Dendritic cell treated with granulocyte-macrophage colony-stimulating factor and Interleukin-4, amounts not matched to agents 40 ng/mL and 50 ng/mL, for 4 days (primary cell): ENCODE measurements at regions not wholly inside any gene's neighbourhood (a gene's known extent, or its start where the extent isn't known, plus 50 kb on each side); places are given as distances from the start of the nearest gene placed in this dataset.

Experiments used
- H3K27ac Mint-ChIP-seq: one replicate; pipeline ENCODE4 v1.8.0; 2022; ENCODE audit warnings: mild to moderate bottlenecking, mixed read lengths
- H3K27me3 Mint-ChIP-seq: one replicate; pipeline ENCODE4 v1.8.0; 2022; ENCODE audit warnings: mild to moderate bottlenecking, mixed read lengths
- H3K36me3 Mint-ChIP-seq: one replicate; pipeline ENCODE4 v1.8.0; 2022; ENCODE audit warnings: low read depth, mixed read lengths
- H3K4me1 Mint-ChIP-seq: one replicate; pipeline ENCODE4 v1.8.0; 2022; ENCODE audit warnings: low read depth, mixed read lengths
- H3K4me3 Mint-ChIP-seq: one replicate; pipeline ENCODE4 v1.8.0; 2022; ENCODE audit warnings: mild to moderate bottlenecking, moderate library complexity, mixed read lengths
- H3K9me3 Mint-ChIP-seq: one replicate; pipeline ENCODE4 v1.8.0; 2022; ENCODE audit warnings: mixed read lengths
- intact Hi-C: fragments of 100-400 bp; cut with micrococcal nuclease; formaldehyde crosslinking; loops from one replicate; pipeline ENCODE4 v1.15.0; 2022

DNA sequence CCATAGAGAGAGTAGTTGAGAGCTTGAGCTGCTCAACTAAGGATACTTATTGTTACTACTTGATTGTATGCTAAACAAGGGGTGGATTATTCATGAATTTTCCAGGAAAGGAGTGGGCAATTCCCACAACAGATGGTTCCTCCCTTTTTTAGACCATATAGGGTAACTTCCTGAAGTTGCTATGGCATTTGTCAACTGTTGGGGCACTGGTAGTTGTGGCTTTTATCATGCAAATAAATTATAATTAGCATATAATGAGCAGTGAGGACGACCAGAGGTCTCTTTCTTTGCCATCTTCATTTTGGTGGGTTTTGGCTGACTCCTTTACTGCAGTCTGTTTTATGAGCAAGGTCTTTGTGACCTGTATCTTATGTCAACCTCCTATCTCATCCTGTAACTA lies 1403.5 kb upstream of the PABPC4L start:
- Mint-ChIP-seq H3K36me3 (no peaks in the 10 kb centered on the region), H3K27me3 (no peaks in the 10 kb centered on the region), H3K4me1 (no peaks in the 10 kb centered on the region), H3K9me3 (no peaks in the 10 kb centered on the region), H3K27ac (no peak overlapping the region), H3K4me3 (no peak overlapping the region)
- intact Hi-C loops: no loop called here

DNA sequence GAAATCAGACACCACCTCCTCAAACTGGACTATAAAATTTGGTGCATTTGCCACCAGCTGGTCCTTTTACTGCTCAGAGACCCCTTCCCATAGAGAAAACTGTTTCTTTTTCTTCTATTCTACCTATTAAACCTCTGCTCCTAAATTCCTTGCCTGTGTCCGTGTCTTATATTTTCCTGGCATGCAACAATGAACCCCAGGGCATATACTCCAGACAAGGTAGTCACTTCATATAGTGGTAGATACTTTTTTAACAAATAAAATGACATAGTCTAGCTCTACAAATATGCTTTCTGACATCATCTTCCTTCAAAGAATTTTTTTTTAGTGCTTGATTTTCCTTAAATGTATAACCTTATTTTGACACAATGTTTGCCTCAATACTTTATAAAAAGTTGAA lies 1402.9 kb upstream of the PABPC4L start:
- intact Hi-C loops: no loop called here
- H3K4me3 Mint-ChIP-seq: no peak overlapping the region
- no peak overlapping the region for H3K27ac Mint-ChIP-seq
- no peaks in the 10 kb centered on the region for H3K27me3 Mint-ChIP-seq
- H3K9me3 Mint-ChIP-seq: no peaks in the 10 kb centered on the region
- H3K4me1 Mint-ChIP-seq: no peaks in the 10 kb centered on the region
- no peaks in the 10 kb centered on the region for H3K36me3 Mint-ChIP-seq

DNA sequence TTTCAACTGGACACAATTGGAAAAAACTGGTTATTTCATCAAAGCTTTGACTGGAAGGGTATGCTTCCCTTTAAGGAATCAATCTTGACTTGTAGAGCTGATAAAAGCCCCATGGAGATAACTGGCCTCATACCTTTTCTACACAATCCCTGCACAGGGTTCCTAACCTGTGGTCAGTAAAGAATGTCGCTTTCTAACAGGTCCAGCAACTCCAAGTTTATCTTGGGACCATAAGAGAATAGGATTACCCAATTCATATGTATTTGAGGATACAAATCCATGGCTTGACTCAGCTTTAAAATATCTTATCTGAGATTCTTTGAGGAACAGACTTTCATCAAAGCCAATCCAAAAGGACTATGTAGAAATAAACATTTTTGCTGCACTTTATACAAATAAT lies 1399.8 kb upstream of the PABPC4L start:
- Mint-ChIP-seq H3K36me3 (no peaks in the 10 kb centered on the region), H3K4me1 (no peaks in the 10 kb centered on the region), H3K27ac (no peak overlapping the region), H3K4me3 (no peak overlapping the region), H3K9me3 (peaks cover 14% of the 10 kb centered on the region), H3K27me3 (no peaks in the 10 kb centered on the region)
- intact Hi-C loops: no loop called here

DNA sequence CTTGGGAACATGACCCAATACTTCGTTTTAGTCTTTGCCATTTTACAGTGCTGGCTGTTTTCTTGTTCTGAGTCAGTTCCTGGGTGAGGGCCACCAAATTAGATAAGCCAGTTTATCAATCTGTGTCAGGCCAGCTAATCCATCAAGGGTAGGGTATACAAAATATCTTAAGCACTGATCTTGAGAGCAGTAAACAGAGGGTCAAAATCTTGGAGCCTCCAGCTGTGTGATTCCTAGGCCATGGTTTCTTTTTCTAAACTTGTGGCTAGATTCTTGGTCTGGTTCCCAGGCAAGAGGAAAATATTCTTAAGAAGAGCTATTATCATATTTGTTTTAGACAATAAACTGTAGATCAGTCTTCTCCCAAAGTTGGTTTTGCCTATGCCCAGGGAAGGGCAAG lies 1396.6 kb upstream of the PABPC4L start:
- Mint-ChIP-seq H3K9me3 (peaks cover 19% of the 10 kb centered on the region), H3K27me3 (no peaks in the 10 kb centered on the region), H3K36me3 (no peaks in the 10 kb centered on the region), H3K4me1 (no peaks in the 10 kb centered on the region), H3K27ac (no peak overlapping the region), H3K4me3 (no peak overlapping the region)
- intact Hi-C loops: no loop called here

DNA sequence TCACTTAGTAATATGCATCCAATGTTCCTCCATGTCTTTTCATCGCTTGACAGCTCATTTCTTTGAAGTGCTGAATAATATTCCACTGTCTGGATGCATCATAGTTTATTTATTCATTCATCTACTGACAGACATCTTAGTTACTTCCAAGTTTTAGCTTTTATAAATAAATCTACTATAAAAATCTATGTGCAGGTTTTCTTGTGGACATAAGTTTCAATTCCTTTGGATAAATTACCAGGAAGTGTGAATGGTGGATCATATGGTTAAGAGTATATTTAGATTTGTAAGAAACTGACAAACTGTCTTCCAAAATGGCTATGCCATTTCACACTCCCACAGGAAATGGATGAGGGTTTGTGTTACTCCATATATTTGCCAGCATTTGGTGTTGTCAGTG lies 1392.9 kb upstream of the PABPC4L start:
- intact Hi-C loops: no loop called here
- no peaks in the 10 kb centered on the region for H3K27me3 Mint-ChIP-seq
- H3K4me1 Mint-ChIP-seq: no peaks in the 10 kb centered on the region

DNA sequence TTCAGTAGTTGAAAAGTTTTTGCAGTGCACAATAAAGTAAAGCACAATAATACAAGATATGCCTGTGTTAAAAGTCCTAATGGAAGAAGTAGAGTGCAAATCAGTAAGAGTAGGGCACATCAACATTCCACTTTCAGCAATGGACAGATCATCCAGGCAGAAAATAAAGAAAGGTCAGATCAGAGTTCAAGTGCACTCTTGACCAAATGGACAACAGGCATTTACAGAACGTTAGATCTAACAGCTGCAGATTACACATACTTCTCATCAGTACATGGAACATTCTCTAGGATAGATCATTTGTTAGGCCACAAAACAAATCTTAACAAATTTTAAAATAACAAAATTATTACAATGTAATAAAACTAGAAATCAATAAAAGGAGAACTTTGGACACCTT lies 1373.5 kb upstream of the PABPC4L start:
- intact Hi-C loops: no loop called here
- no peaks in the 10 kb centered on the region for H3K9me3 Mint-ChIP-seq
- H3K36me3 Mint-ChIP-seq: no peaks in the 10 kb centered on the region
- no peaks in the 10 kb centered on the region for H3K4me1 Mint-ChIP-seq
- no peaks in the 10 kb centered on the region for H3K27me3 Mint-ChIP-seq
- no peak overlapping the region for H3K4me3 Mint-ChIP-seq
- H3K27ac Mint-ChIP-seq: no peak overlapping the region

More for the DNA sequence above, 1392.9 kb upstream of the PABPC4L start:
- H3K27ac Mint-ChIP-seq: no peak overlapping the region
- no peaks in the 10 kb centered on the region for H3K36me3 Mint-ChIP-seq
- H3K9me3 Mint-ChIP-seq: peaks cover 19% of the 10 kb centered on the region
- H3K4me3 Mint-ChIP-seq: no peak overlapping the region

DNA sequence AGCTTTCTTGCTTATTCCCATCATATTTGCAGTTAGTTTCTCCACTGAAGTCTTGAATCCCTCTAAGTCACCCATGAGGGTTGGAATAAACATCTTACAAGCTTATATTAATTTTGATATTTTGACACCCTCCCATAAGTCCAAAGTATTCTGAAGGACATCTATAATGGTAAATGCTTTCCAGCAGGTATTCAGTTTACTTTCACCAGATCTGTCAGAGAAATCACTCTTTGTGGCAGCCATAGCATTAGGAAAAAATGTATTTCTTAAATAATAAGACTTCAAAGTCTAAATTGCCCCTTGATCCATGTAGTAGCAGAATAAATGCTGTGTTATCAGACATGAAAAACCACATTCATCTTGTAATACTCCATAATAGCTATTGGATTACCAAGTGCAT lies 1371.7 kb upstream of the PABPC4L start:
- H3K9me3 Mint-ChIP-seq: no peaks in the 10 kb centered on the region

DNA sequence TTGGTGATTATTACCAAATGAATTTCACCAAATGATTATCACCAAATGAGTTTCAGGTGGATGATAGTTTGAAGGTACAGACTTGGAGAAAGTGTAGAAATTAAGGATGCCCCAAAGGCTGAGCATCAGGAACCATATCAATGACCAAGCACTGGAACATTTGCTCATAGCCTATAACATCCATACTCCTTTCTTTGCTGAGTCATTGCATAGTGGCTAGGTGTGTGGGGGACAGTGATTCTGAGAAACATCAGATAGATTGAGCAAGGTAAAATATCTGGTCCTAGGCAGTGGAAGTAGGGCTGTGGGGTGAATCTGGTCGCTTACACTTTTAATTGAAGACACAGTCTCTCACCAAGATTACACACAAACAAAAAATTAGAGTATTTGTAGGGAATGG lies 1362.5 kb upstream of the PABPC4L start:
- Mint-ChIP-seq H3K9me3 (no peaks in the 10 kb centered on the region), H3K27ac (no peak overlapping the region), H3K36me3 (no peaks in the 10 kb centered on the region), H3K4me3 (no peak overlapping the region), H3K4me1 (no peaks in the 10 kb centered on the region), H3K27me3 (no peaks in the 10 kb centered on the region)
- intact Hi-C loops: no loop called here

More for the DNA sequence above, 1371.7 kb upstream of the PABPC4L start:
- H3K4me1 Mint-ChIP-seq: no peaks in the 10 kb centered on the region
- no peak overlapping the region for H3K4me3 Mint-ChIP-seq
- intact Hi-C loops: no loop called here
- no peaks in the 10 kb centered on the region for H3K27me3 Mint-ChIP-seq
- H3K36me3 Mint-ChIP-seq: no peaks in the 10 kb centered on the region
- H3K27ac Mint-ChIP-seq: no peak overlapping the region

DNA sequence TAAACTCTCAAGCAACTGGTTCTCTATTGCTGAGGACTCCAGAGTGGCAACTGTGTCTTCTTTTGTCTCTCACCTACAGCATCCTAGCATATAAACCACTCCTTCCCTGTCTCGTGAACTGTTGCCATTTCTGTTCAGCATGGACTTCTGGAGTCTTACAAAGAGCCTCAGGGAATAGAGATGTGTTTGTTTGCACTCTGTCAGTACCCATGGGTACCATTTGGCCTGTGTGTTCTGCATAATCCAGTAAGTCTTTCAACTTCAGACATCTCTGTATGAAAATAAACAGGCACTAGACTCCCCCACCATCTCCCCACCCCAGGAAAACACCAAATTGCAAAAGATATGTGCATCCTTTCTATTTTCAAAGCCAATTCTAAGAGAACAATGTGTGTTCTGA lies 1351.6 kb upstream of the PABPC4L start:
- no peaks in the 10 kb centered on the region for H3K4me1 Mint-ChIP-seq
- no peaks in the 10 kb centered on the region for H3K27me3 Mint-ChIP-seq
- H3K27ac Mint-ChIP-seq: no peak overlapping the region
- intact Hi-C loops: no loop called here
- no peak overlapping the region for H3K4me3 Mint-ChIP-seq
- no peaks in the 10 kb centered on the region for H3K9me3 Mint-ChIP-seq
- H3K36me3 Mint-ChIP-seq: no peaks in the 10 kb centered on the region

DNA sequence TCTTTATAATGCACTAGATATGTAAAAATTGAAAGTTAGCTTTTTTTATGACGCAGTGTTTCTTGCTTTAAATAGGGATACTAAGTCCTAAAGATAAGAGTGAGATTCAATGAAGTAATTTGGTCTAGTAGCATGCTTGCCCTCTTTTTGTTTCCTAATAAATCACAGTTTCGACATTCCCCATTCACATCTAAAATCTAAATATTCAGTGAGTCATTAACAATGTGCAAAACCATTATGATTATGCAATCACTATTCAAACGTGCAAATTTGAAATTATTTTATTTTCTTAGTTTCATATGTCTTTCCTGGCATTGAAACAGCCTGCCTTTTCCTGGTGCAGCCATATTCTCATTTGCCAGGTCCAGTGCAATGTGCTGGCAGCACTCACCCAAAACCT lies 1350.5 kb upstream of the PABPC4L start:
- no peaks in the 10 kb centered on the region for H3K36me3 Mint-ChIP-seq
- H3K27ac Mint-ChIP-seq: no peak overlapping the region
- no peak overlapping the region for H3K4me3 Mint-ChIP-seq
- no peaks in the 10 kb centered on the region for H3K4me1 Mint-ChIP-seq
- H3K27me3 Mint-ChIP-seq: no peaks in the 10 kb centered on the region
- no peaks in the 10 kb centered on the region for H3K9me3 Mint-ChIP-seq
- intact Hi-C loops: no loop called here

DNA sequence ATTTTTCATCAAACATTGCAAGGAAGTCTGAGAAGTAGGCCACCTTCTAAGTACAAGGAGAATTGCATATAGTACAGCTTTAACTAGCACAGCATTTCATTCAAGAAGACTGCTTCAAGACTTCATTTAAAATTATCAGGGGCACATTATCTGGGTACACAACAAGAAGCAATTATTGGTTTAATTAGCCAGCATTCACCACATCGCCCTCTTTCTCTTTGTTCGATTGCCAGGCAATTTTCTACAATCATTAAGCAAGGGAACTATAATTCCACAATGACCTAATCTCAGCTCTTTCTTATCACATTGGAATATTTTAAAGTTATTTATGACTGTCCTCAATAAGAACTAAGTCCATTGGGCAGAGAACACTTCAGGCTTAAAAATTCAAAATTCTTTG lies 1347.1 kb upstream of the PABPC4L start:
- H3K4me3 Mint-ChIP-seq: no peak overlapping the region
- H3K4me1 Mint-ChIP-seq: no peaks in the 10 kb centered on the region
- no peaks in the 10 kb centered on the region for H3K9me3 Mint-ChIP-seq
- H3K27ac Mint-ChIP-seq: no peak overlapping the region
- intact Hi-C loops: no loop called here
- no peaks in the 10 kb centered on the region for H3K27me3 Mint-ChIP-seq
- no peaks in the 10 kb centered on the region for H3K36me3 Mint-ChIP-seq

DNA sequence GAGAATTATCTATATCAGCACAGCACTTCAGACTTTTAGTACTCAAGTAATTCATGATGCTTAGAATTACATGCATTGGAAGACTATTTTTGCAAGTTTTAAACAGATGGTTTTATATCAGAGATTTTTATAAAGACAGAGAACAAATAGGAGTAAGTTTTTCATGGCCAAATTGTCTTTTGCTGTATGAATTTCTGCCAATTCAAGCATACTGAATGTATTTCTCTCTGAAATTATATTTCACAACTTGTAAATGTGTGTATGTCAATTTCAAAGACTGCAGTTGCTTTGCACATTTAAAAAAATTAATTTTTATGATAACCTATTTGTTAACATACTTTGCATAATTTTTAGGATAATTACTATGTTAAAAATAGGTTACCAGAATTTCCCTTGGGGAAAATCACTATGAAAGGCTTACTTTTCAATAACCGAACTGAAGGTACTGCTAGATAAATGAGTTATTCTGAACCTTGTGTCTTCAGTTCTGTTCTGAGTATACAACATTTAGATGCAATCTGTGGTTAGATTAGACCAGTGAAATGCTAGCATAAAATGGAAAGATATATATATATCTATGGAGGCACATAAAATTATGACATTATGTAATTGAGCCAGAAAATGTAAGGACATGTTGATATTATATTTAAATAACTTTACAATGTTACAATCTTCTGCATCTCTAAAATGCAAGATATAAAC lies 1344.2 kb upstream of the PABPC4L start:
- Mint-ChIP-seq H3K27ac (no peak overlapping the region), H3K27me3 (no peaks in the 10 kb centered on the region), H3K9me3 (no peaks in the 10 kb centered on the region), H3K36me3 (no peaks in the 10 kb centered on the region), H3K4me3 (no peak overlapping the region), H3K4me1 (no peaks in the 10 kb centered on the region)
- intact Hi-C loops: no loop called here

DNA sequence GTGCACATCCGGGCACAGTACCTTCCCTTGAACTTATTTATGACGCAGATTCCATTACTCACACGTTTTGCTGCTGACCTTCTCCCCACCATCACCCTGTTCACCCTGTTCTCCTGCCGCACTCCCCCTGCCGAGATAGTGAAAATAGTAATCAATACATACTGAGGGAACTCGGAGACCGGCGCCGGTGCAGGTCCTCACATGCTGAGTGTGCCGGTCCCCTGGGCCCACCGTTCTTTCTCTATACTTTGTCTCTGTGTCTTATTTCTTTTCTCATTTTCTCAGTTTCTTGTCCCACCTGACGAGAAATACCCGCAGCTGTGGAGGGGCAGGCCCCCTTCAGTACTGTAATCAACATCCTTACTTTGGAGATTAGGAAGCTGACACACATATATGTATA lies 1337.1 kb upstream of the PABPC4L start:
- Mint-ChIP-seq H3K27me3 (no peaks in the 10 kb centered on the region), H3K4me1 (no peaks in the 10 kb centered on the region), H3K36me3 (no peaks in the 10 kb centered on the region), H3K9me3 (peaks cover 9% of the 10 kb centered on the region), H3K4me3 (no peak overlapping the region), H3K27ac (no peak overlapping the region)
- intact Hi-C loops: no loop called here

DNA sequence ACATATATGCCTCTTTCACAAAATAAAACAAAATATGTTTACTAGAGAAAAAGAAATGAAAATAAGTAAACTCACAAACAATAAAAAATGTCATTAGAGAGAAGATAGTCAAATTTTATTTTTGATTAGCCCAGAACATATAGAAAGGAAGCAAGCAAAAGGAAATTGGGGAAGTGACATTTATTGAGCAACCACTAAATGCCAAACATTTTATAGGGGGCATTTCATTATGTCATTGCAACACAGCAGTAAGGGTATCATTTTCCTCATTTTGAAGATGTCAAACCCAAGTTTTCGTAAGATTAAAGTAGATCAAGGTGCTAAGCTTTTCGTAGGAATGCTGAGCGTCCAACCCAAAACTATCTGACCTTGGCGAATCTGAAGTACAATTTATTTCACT lies 1331.5 kb upstream of the PABPC4L start:
- H3K4me3 Mint-ChIP-seq: no peak overlapping the region
- H3K27ac Mint-ChIP-seq: no peak overlapping the region
- H3K4me1 Mint-ChIP-seq: no peaks in the 10 kb centered on the region
- no peaks in the 10 kb centered on the region for H3K9me3 Mint-ChIP-seq
- H3K27me3 Mint-ChIP-seq: no peaks in the 10 kb centered on the region
- intact Hi-C loops: no loop called here
- no peaks in the 10 kb centered on the region for H3K36me3 Mint-ChIP-seq

DNA sequence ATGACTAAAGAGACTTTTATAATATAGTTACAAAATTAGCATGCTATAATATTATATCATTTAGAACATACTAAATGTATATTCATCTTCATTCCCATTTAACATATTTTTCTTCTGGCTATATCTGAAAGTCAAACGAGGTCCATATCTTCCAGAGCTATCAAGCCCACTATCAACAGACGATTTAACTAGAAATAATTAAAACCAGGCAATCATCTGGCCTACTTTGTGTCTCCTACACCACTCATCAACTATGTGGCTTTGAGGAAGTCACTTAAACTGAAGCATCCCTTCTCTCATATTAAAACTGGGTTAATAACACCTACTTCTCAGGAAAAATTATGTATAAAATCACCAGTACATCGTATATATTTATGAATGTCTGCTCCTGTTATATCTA lies 1330.5 kb upstream of the PABPC4L start:
- intact Hi-C loops: no loop called here
- no peaks in the 10 kb centered on the region for H3K36me3 Mint-ChIP-seq
- no peak overlapping the region for H3K4me3 Mint-ChIP-seq
- no peaks in the 10 kb centered on the region for H3K9me3 Mint-ChIP-seq
- no peaks in the 10 kb centered on the region for H3K27me3 Mint-ChIP-seq
- no peak overlapping the region for H3K27ac Mint-ChIP-seq
- no peaks in the 10 kb centered on the region for H3K4me1 Mint-ChIP-seq
